ENCODE measurements at regions not wholly inside any gene's neighbourhood (a gene's known extent, or its start where the extent isn't known, plus 50 kb on each side); places are given as distances from the start of the nearest gene placed in this dataset.

DNA sequence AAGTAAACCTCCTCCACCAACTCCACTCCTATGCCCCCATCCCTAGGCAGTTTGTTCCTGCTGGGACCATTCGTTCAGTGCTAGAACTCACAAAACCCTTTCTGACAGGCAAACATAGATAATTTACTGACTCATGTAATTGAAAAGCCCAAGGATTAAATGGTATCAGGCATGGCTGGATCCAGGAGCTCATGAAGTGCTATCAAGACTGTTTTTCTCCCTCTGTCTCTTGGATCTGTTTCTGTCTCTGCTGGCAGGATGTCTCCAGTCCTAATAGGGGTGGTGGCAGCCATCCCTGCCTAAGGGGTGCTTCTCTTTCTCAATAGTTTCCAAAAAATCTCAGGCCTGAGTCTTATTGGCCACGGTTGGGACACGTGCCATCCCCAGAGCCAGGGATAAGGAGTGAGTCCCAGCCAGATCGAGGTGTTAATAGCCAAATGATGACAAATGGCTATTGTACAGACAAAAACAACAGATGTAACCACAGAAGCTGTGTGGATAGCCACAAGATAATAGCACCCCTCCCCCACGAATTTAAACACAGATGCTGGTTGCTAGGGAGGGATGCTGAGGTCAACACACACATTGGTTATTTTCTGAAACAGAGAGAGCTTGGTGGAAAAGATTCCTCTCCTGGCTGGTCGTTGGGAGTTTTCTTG, 168.6 kb downstream of the SHQ1 start:
- Histone ChIP-seq H3K9ac (replicated peaks in 1 of 4; ENCODE audit: extremely low read depth in 1 of 4, low read depth in 3 of 4, low read length in 3 of 4) (no peak overlapping the region), H3K4me3 (ENCODE audit: extremely low read depth in 1 of 4, insufficient read depth in 2 of 4, low read depth in 3 of 4, low read length in 4 of 4) (no peak overlapping the region), H2BK5ac (ENCODE audit: low read depth, low read length) (no peak overlapping the region), H4K8ac (ENCODE audit: extremely low read depth, insufficient read depth, low read length) (no peak overlapping the region), H3K79me1 (ENCODE audit: low read depth, low read length) (no peaks in the 10 kb centered on the region), H3K23me2 (ENCODE audit: low read depth, low read length) (no peaks in the 10 kb centered on the region), H3K4me1 (replicated peaks in 1 of 4; ENCODE audit: control insufficient read depth in 3 of 4, insufficient read depth in 4 of 4, low read length in 3 of 4) (no peaks in the 10 kb centered on the region), H2AFZ (ENCODE audit: low read length) (no peak overlapping the region), H3K23ac (ENCODE audit: insufficient read length) (no peak overlapping the region), H3K79me2 (ENCODE audit: control insufficient read depth in 1 of 2, insufficient read depth in 2 of 2, low read length in 2 of 2) (no peaks in the 10 kb centered on the region), H2AK5ac (ENCODE audit: low read depth, low read length) (no peak overlapping the region), H4K5ac (ENCODE audit: insufficient read length, low read depth, low read length) (no peak overlapping the region), H3K9me3 (ENCODE audit: insufficient read depth in 2 of 2, low read depth in 1 of 2, low read length in 1 of 2) (no peaks in the 10 kb centered on the region), H3K4ac (replicated peaks; ENCODE audit: insufficient read length, low read depth, low read length) (no peak overlapping the region), H3K27me3 (replicated peaks in 1 of 4; ENCODE audit: control insufficient read depth in 3 of 4, extremely low read depth in 1 of 4, insufficient read depth in 3 of 4, low read length in 3 of 4) (no peaks in the 10 kb centered on the region), H3K27ac (ENCODE audit: low read depth, low read length) (no peak overlapping the region), H4K91ac (replicated peaks; ENCODE audit: insufficient read length, low read length) (no peak overlapping the region), H3K56ac (replicated peaks; ENCODE audit: insufficient read length, low read depth, low read length) (no peak overlapping the region), H3K36me3 (ENCODE audit: control insufficient read depth in 2 of 4, insufficient read depth in 4 of 4, low read length in 3 of 4) (no peaks in the 10 kb centered on the region), H3K4me2 (ENCODE audit: insufficient read depth in 1 of 2, low read depth in 2 of 2, low read length in 2 of 2) (no peak overlapping the region), H2BK20ac (ENCODE audit: low read length) (no peak overlapping the region), H4K20me1 (replicated peaks in 1 of 2; ENCODE audit: control insufficient read depth in 1 of 2, insufficient read depth in 2 of 2, low read length in 2 of 2) (no peaks in the 10 kb centered on the region), H3K18ac (ENCODE audit: extremely low read depth, low read length) (no peak overlapping the region), H2BK15ac (ENCODE audit: low read length) (no peak overlapping the region), H2BK120ac (replicated peaks; ENCODE audit: low read depth, low read length) (no peak overlapping the region), H2BK12ac (ENCODE audit: low read depth, low read length) (no peak overlapping the region), H3K14ac (ENCODE audit: insufficient read length) (no peak overlapping the region)
- no peak for FAIRE-seq
- POLR2A ChIA-PET (ENCODE audit: partially characterized antibody): no interaction called here
- CTCF ChIA-PET (ENCODE audit: partially characterized antibody): interaction anchor here (2.1 kb wide), 1 partner anchor 13 kb away, joined by 6 read pairs; no protein-coding TSS in a partner anchor
- no peak for DNase-seq (ENCODE audit: low read depth in 1 of 2, low spot score in 2 of 2)
- WGBS, 2 experiments (ENCODE audit: extremely low coverage in 1 of 2, insufficient coverage in 1 of 2, insufficient read length in 1 of 2, insufficient replicate concordance in 2 of 2, low coverage in 1 of 2, low lambda C conversion rate in 2 of 2, missing lambda C conversion rate in 1 of 2): 86% methylated on average over 6 of the region's 6 CpGs; no CpG with 5 or more reads in 1 of the 2 experiments
- TF ChIP-seq SIX5 (IDR thresholded peaks at IDR 0.05; ENCODE audit: low read depth, low read length) (no peak), CHD2 (IDR thresholded peaks at IDR 0.05; ENCODE audit: low read length) (no peak), BRCA1 (IDR thresholded peaks at IDR 0.05; ENCODE audit: low read depth, low read length) (no peak), ZNF274 (IDR thresholded peaks at IDR 0.05; ENCODE audit: borderline replicate concordance, extremely low read depth, low read length) (no peak), KDM4A (IDR thresholded peaks at IDR 0.05; ENCODE audit: low read depth, low read length, severe bottlenecking) (no peak), EGR1 (IDR thresholded peaks at IDR 0.05; ENCODE audit: borderline replicate concordance, low read depth, low read length) (no peak), TAF7 (optimal IDR thresholded peaks at IDR 0.05; ENCODE audit: borderline replicate concordance, low read depth, low read length) (no peak), POLR2AphosphoS5 (IDR thresholded peaks at IDR 0.05; ENCODE audit: low read depth, low read length) (no peak), TBP (IDR thresholded peaks at IDR 0.05; ENCODE audit: low read depth, low read length) (no peak), SP4 (IDR thresholded peaks at IDR 0.05; ENCODE audit: low read length) (no peak), KDM5A (IDR thresholded peaks at IDR 0.05; ENCODE audit: low read length) (no peak), CREB1 (IDR thresholded peaks at IDR 0.05) (no peak)
- TF ChIP-seq, protein P1, sequence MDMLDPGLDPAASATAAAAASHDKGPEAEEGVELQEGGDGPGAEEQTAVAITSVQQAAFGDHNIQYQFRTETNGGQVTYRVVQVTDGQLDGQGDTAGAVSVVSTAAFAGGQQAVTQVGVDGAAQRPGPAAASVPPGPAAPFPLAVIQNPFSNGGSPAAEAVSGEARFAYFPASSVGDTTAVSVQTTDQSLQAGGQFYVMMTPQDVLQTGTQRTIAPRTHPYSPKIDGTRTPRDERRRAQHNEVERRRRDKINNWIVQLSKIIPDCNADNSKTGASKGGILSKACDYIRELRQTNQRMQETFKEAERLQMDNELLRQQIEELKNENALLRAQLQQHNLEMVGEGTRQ (IDR thresholded peaks at IDR 0.05; ENCODE audit: low read length): no peak
- TF ChIP-seq, protein P2, sequence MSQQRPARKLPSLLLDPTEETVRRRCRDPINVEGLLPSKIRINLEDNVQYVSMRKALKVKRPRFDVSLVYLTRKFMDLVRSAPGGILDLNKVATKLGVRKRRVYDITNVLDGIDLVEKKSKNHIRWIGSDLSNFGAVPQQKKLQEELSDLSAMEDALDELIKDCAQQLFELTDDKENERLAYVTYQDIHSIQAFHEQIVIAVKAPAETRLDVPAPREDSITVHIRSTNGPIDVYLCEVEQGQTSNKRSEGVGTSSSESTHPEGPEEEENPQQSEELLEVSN (IDR thresholded peaks at IDR 0.05): no peak

Measured in H1 (cell line).